HS-27A (cell line): ENCODE measurements at regions not wholly inside any gene's neighbourhood (a gene's known extent, or its start where the extent isn't known, plus 50 kb on each side); places are given as distances from the start of the nearest gene placed in this dataset.
"Not testable (repeated sequence)": the region's sequence is repeated elsewhere in the genome, so short reads cannot be mapped to it uniquely, and the experiment has no call there.

ENCODE experiments used
- DNase-seq: peaks from one replicate; pipeline ENCODE4 v3.0.0-alpha.2; 2012; ENCODE audit warnings: low read depth, missing footprints

GRCh38 chr12:96085475-96085874, 50.1 kb upstream of the LTA4H start:
- DNase-seq = no peak

- DNase-seq = not testable (repeated sequence)
These were observed 50.8 kb upstream of the LTA4H start for GRCh38 chr12:96086190-96086589.

DNA sequence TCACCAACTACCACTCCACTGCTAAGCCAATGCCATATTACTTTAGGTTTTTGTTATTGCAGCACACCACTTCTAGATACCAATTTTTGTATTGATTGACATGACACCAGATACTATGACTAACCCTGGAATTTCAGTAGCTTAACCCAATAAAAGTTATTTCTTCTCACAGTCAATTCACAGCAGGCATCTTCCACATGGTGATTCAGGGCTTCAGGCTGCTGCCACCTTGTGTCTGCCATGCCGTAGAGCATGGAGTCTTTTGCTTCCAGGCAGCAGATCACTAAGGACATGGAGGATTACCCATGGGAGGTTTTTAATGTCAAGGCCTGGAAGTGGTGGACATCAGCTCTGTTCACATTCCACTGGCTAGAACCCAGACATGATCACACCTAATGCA, 56.4 kb upstream of the LTA4H start:
- DNase-seq = no peak

DNA sequence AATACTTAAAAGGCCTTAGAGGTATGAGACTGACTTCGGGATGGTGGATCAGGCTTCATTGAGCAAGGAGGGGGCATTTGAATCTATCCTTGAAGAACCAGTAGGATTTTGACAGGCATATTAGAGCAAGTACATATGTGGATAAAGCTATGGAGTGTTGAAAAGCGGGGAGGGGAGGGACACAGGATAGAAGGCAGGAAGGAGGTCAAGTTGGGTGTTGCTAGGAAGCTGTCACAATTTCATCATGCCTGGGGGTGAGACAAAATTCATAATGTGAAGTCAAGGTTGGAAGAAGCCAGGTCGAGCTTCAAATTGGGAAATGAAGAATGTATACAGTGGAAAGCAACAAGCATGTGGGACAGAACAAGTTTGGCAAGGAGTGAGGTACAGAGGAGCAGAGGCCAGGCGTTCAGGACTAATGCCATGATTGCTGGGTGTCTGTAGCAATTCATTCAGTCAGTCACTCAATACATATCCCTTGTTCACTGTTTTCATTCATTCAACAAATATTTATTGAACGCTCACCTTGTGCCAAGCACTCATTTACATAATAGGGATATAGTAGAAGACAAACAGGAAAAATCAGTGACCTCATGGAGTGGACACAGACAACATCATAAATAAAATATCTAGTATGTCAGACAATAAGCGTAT, 58.3 kb upstream of the LTA4H start:
- DNase-seq = no peak

GRCh38 chr12:96094201-96094600, 58.8 kb upstream of the LTA4H start:
- no peak for DNase-seq

DNA sequence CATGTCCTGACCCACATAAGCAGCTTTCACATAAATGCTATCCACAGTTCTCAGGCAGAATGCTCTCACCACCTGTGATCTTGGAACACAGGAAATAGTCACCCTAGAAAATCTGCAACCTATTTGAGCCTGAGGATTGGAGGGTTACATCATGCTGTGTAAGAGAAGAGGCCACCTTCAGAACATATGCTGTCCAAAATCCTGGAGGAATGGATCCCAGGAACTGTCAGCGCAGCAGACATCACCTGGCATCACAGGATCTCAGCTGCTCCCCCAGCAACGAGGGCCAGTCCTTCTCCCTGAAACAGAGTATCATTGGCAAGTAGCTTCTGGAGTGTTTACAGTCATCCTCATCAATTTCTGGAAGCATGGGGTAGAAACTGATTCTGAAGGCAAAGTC, 63.2 kb upstream of the LTA4H start:
- no peak for DNase-seq

DNA sequence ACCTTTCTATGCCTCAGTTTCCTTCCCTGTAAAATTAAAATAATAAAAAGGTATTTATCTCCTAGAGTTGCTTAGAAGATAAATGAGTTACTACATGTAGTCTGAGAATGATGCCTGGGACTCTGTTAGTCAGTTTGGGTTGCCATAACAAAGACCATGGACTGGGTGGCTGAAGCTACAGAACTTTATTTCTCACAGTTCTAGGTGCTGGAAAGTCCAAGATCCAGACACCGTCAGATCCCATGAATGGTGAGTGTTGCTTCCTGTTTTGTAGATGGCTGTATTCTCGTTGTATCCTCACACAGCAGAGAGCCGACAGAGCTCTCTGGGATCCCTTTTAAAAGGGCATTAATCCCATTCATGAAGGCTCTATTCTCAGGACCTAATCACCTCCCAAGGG, 64.0 kb upstream of the LTA4H start:
- no peak for DNase-seq

GRCh38 chr12:96099986-96100385, 64.6 kb upstream of the LTA4H start:
- no peak for DNase-seq

DNA sequence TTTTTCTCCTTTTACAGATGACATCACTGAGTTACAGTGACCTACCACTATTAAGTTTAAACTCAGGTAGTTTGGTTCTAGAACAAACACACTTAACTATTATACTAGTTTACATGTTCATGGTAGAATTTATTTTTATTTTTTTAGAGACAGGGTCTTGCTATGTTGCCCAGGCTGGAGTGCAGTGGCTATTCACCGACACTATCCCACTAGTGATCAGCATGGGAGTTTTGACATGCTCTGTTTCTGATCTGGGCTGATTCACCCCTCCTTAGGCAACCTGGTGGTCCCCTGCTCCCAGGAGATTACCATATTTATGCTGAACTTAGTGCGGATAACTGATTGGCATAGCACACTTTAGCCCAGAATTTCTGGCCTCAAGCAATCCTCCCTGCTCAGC, 66.4 kb upstream of the LTA4H start:
- no peak for DNase-seq

- no peak for DNase-seq
These were observed 67.8 kb upstream of the LTA4H start for GRCh38 chr12:96103067-96103644.

- no peak for DNase-seq
These were observed 69.2 kb upstream of the LTA4H start for GRCh38 chr12:96104566-96104965.

DNA sequence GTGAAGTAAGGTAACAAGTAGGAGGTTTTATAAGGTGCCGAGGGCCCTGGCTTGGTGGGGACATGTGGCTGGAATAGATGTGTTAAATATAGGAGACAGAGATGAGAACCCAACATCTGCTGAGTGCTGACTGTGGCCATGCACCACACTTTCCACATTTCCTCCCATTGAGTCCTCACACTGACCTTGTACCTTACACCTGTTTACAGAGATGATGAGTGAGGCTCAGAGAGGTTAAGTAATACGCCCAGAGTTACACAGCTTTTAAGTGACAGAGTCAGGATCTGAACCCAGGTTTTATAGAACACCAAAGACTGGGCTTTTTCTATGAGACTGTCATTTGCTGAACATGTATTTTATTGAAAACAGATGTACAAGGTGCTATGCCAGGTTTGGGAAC, 70.8 kb upstream of the LTA4H start:
- DNase-seq = no peak

DNA sequence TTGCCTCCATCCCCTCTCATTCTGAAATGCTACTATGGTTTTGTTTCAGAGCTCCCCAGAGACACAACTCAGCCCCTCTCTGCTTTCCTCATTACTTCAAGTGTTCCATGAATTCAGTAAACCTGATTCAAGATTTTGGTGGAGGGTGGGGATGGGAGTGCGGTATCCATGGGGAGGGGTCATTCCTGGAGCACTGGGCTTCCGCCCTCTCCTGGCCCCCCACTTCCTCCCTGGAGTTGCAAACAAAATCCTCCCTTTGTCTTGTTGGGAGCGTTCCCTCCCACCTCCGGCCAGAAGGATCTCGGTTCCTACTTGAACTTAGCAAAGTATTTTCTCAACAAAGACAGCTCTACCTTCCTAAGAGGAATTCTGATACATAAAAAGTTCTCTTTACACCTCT, 71.8 kb upstream of the LTA4H start:
- no peak for DNase-seq

DNA sequence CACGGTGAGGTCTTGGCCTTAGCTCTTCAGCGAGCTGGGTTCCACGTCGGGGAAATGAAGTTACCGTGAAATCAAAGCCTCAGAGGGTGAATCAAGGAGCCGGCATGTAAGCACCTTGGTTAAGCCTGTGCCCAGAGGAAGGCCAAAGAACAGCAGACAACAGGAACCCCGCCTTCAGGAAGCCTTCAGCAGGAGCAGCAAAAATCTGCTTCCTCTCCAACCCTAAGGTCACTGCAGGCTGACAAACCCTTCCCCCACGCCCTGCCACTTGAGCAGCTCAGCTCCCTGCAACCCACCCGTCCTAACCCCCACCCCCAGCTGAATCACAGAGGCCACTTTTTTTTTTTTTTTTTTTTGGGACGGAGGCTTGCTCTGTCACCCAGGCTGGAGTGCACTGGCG, 72.9 kb upstream of the LTA4H start:
- no peak for DNase-seq

DNA sequence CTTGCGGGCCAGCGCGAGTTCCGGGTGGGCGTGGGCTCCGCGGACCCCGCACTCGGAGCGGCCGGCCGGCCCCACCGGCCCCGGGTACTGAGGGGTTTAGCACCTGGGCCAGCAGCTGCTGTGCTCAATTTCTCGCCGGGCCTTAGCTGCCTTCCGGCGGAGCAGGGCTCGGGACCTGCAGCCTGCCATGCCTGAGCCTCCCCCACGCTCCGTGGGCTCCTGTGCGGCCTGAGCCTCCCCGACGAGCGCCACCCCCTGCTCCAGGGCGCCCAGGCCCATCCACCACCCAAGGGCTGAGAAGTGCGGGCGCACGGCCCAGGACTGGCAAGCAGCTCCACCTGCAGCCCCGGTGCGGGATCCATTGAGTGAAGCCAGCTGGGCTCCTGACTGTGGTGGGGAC, 73.6 kb upstream of the LTA4H start:
- not testable (repeated sequence) for DNase-seq

GRCh38 chr12:96112733-96113132, 77.3 kb upstream of the LTA4H start:
- DNase-seq = no peak

DNA sequence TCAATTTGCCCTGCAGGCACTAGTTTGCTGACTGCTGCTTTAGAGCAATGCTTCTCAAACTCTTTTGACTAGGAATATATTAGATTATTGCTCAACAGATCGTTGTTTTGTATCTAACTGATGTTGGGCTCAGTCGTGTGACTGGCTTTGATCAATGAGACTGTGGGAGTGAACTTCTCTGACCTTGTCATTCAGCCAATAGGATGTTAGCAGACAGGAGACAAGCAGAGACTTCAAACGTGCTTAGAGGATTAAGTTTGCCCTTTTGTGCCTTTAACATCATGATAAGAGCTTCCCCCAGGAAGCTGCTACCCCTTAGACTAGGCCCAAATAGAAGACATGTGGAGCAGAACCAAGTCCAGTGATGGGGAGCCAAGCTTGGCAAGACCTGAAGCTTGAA, 76.7 kb upstream of the ELK3 start:
- no peak for DNase-seq

- no peak for DNase-seq
These were observed 73.6 kb upstream of the ELK3 start for GRCh38 chr12:96120359-96121100.

GRCh38 chr12:96121271-96121711, 72.9 kb upstream of the ELK3 start:
- no peak for DNase-seq

GRCh38 chr12:96128292-96128691, 65.9 kb upstream of the ELK3 start:
- not testable (repeated sequence) for DNase-seq

DNA sequence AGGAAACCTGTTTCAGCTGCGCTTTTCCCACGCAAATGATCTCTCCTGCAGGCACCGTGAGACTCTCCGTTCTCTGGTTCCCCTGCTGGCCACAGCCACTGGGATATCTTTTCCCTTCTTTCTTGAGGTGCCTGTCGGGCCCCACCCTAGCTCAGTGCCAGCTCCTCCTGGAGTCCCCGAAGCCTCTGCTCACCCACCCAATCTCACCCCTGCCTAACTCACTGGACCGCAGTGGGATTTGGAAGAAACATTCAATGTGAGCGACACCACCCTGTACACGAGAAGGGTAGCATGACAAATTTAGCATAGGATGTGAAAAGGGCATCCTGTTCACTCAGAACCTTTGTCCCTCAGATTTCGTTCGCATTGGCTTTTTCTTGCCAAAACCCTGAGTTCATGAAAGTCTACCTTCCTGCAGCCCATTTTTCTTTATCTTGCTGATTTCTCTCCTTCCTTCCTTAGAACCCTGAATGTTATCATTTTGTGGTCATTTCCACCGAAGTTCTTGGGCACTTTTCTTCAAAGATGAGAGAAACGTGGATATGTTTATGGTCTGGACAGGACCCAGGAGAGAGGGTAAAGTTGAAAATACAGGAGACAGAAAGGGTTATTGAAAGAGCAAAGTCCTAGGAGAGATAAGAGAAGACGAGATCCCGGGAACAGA, 63.6 kb upstream of the ELK3 start:
- DNase-seq = no peak

- no peak for DNase-seq
These were observed 62.9 kb upstream of the ELK3 start for GRCh38 chr12:96131230-96131788.

DNA sequence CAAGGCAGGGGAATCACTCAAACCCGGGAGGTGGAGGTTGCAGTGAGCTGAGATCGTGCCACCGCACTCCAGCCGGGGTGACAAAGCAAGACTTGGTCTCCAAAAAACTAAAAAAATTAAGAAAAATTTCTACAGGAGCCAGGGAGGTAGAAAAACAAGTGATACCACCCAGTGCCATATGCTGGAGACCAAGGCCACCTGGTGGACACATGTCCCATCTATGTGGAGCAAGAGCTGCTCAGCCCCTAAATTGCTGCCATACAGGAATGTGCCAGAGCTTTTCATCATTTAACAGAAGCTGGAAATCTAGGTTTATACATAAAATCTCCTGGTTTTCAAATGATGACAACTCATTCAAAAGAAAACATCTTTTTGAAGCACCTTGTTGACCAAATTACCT, 61.4 kb upstream of the ELK3 start:
- DNase-seq = no peak
